Esophagus squamous epithelium (tissue), 4 donors: ENCODE measurements at regions not wholly inside any gene's neighbourhood (a gene's known extent, or its start where the extent isn't known, plus 50 kb on each side); places are given as distances from the start of the nearest gene placed in this dataset.

Experiments
- CTCF ChIP-seq, 6 experiments: fragments of 450-650 bp in 4 of 6; fragments of 200-600 bp in 2 of 6; sonication (generic) in 2 of 6; IDR thresholded peaks; one replicate each; pipeline ENCODE4 v1.5.1; 2016 to 2019; ENCODE audit warnings: antibody characterized with exemption in 6 of 6, mild to moderate bottlenecking in 4 of 6, moderate library complexity in 4 of 6
- POLR2A ChIP-seq, 4 donors: fragments of 450-650 bp; IDR thresholded peaks; one replicate each; pipeline ENCODE4 v1.6.1; 2017; ENCODE audit warnings: antibody characterized with exemption in 4 of 4, mild to moderate bottlenecking in 4 of 4, moderate library complexity in 3 of 4

- TF ChIP-seq CTCF (IDR thresholded peaks at IDR 0.05) (no peak), POLR2A (IDR thresholded peaks at IDR 0.05) (no peak)
Measured at GRCh38 chr1:30188999-30189398, 534.4 kb downstream of the MATN1 start.
